Activated CD4-positive, alpha-beta T cell treated with anti-CD3 and anti-CD28 coated beads for 36 hours (primary cell): ENCODE measurements at regions not wholly inside any gene's neighbourhood (a gene's known extent, or its start where the extent isn't known, plus 50 kb on each side); places are given as distances from the start of the nearest gene placed in this dataset.
"Not testable (repeated sequence)": the region's sequence is repeated elsewhere in the genome, so short reads cannot be mapped to it uniquely, and the experiment has no call there.

Experiments used
- ATAC-seq: fragments of 200-7000 bp; cut with Tn5 transposase; one replicate; pipeline ENCODE4 v1.10.0; 2021; ENCODE audit warnings: mild to moderate bottlenecking, moderate library complexity
- CTCF ChIA-PET: fragments of 350-600 bp; sonication (Branson Sonifier 250); formaldehyde crosslinking; loops from one replicate; lab custom pipeline; 2021; ENCODE audit warnings: antibody characterized with exemption; lab: Charles Lee
- POLR2A ChIA-PET: fragments of 350-600 bp; sonication (Branson Sonifier 250); formaldehyde crosslinking; loops from one replicate; lab custom pipeline; 2021; ENCODE audit warnings: antibody characterized with exemption, inconsistent platforms; lab: Charles Lee
- DNase-seq: peaks from one replicate; pipeline ENCODE4 v3.0.0-alpha.2; 2020
- H3K27ac Mint-ChIP-seq: one replicate; pipeline ENCODE4 v1.8.0; 2021; ENCODE audit warnings: mixed read lengths
- H3K27me3 Mint-ChIP-seq: one replicate; pipeline ENCODE4 v1.8.0; 2021; ENCODE audit warnings: mixed read lengths
- H3K36me3 Mint-ChIP-seq: one replicate; pipeline ENCODE4 v1.8.0; 2021; ENCODE audit warnings: low read depth, mixed read lengths
- H3K4me1 Mint-ChIP-seq: one replicate; pipeline ENCODE4 v1.8.0; 2021; ENCODE audit warnings: mixed read lengths
- H3K4me3 Mint-ChIP-seq: one replicate; pipeline ENCODE4 v1.8.0; 2021; ENCODE audit warnings: mild to moderate bottlenecking, moderate library complexity, mixed read lengths
- H3K9me3 Mint-ChIP-seq: one replicate; pipeline ENCODE4 v1.8.0; 2021; ENCODE audit warnings: low read depth, mixed read lengths
- intact Hi-C, 2 experiments: fragments of 100-400 bp; cut with DNase I in 1 of 2; cut with micrococcal nuclease in 1 of 2; formaldehyde crosslinking; loops; one replicate each; pipeline versions ENCODE4 v1.14.2 to v1.15.1; 2022 to 2024; cut with DNase I, micrococcal nuclease

DNA sequence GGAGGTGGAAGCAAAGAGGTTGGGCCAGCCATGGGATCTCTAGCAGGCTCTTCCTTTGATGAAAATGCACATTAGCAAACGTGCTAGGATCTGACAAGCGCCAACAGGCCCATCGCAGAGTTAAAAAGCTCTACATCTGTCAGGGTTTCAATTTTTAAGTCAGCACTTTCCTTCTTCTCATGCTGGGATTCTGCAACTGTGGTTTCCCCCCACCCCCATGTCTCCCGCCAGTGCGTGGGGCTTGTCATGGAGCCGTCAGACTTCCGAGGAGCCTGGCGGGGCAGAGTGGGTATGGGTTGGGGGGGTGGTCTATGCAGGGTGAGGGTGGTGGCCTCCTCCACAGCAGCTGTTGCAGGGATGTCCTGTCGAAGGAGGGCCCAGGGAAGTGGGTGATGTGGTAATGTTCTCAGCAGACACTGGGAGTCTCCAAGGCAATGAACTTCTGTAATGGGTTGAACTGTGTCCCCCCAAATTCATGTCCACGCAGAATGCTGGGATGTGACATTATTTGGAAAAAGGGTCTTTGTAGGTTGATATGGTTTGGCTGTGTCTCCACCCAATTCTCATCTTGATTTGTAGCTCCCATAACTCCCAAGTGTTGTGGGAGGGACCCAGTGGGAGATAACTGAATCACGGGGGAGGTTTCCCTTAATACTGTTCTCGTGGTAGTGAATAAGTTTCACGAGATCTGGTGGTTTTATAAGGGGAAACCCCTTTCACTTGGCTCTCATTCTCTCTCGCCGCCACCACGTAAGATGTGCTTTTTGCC lies 115.2 kb upstream of the MAP1LC3B2 start:
- ATAC-seq, result peak; percentile 75
- no peaks in the 10 kb centered on the region for H3K36me3 Mint-ChIP-seq
- H3K9me3 Mint-ChIP-seq, result no peaks in the 10 kb centered on the region
- no peaks in the 10 kb centered on the region for H3K27me3 Mint-ChIP-seq
- H3K4me3 Mint-ChIP-seq, result no peak overlapping the region
- peak; percentile 48 for DNase-seq
- ChIA-PET CTCF (interaction anchor here (0.6 kb wide), 1 partner anchor 214 kb away, joined by 3 read pairs; no protein-coding TSS in a partner anchor), POLR2A (no interaction called here)
- no peak overlapping the region for H3K27ac Mint-ChIP-seq
- H3K4me1 Mint-ChIP-seq, result peaks cover 13% of the 10 kb centered on the region
- intact Hi-C loops, result no loop called here

DNA sequence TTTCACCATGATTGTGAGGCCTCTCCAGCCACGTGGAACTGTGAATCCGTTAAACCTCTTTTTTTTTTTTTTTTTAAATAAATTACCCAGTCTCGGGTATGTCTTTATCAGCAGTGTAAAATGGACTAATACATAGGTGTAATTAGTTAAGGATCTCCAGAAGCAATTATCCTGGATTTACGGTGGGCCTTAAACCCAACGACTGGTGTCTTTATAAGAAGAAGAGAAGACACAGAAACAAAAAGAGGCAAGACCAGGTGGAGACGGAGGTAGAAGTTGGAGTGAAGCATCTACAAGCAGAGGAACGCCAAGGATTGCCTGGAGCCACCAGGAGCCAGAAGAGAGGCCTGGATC lies 114.6 kb upstream of the MAP1LC3B2 start:
- intact Hi-C loops, result no loop called here
- Mint-ChIP-seq H3K4me1 (peaks cover 13% of the 10 kb centered on the region), H3K4me3 (no peak overlapping the region), H3K27me3 (no peaks in the 10 kb centered on the region), H3K36me3 (no peaks in the 10 kb centered on the region), H3K27ac (no peak overlapping the region), H3K9me3 (no peaks in the 10 kb centered on the region)
- POLR2A ChIA-PET, result no interaction called here
- CTCF ChIA-PET, result interaction anchor here (0.6 kb wide), 1 partner anchor 213 kb away, joined by 3 read pairs; no protein-coding TSS in a partner anchor
- no peak for ATAC-seq
- DNase-seq, result no peak

GRCh38 chr12:116448165-116448739 lies 110.9 kb upstream of the MAP1LC3B2 start:
- peaks cover 13% of the 10 kb centered on the region for H3K4me1 Mint-ChIP-seq
- H3K36me3 Mint-ChIP-seq, result no peaks in the 10 kb centered on the region
- H3K4me3 Mint-ChIP-seq, result no peak overlapping the region
- intact Hi-C loops, result no loop called here
- ATAC-seq (no peak), DNase-seq (no peak)
- POLR2A ChIA-PET, result no interaction called here
- no peak overlapping the region for H3K27ac Mint-ChIP-seq
- H3K27me3 Mint-ChIP-seq, result no peaks in the 10 kb centered on the region
- CTCF ChIA-PET, result no interaction called here
- H3K9me3 Mint-ChIP-seq, result no peaks in the 10 kb centered on the region

DNA sequence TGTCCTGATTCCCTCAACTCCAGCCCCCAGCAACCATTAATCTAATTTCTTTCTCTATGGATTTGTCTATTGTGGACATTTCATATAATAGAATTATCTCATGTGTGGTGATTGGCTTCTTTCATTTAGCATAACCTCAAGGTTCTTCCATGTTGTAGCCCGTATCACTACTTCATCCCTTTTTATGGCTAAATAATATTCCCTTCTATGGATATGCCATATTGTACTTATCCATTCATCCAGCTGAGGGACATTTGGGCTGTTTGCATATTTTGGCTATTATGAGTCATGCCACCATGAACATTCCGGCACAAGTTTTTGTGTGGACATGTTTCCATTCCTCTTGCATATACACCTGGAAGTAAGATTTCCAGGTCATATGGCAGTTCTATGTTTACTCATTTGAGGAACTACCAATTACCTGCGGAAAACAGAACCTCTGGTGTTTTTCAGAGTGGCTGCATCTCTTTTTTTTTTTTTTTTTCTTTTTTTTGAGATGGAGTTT lies 108.7 kb upstream of the MAP1LC3B2 start:
- ChIA-PET CTCF (no interaction called here), POLR2A (no interaction called here)
- Mint-ChIP-seq H3K27ac (no peak overlapping the region), H3K27me3 (no peaks in the 10 kb centered on the region), H3K36me3 (no peaks in the 10 kb centered on the region), H3K4me3 (no peak overlapping the region), H3K4me1 (no peaks in the 10 kb centered on the region), H3K9me3 (no peaks in the 10 kb centered on the region)
- intact Hi-C loops, result no loop called here
- ATAC-seq (no peak), DNase-seq (no peak)

- POLR2A ChIA-PET, result interaction anchor here (0.6 kb wide), 1 partner anchor 109 kb away, joined by 3 read pairs; no protein-coding TSS in a partner anchor
- H3K27me3 Mint-ChIP-seq, H3K36me3 Mint-ChIP-seq, H3K4me3 Mint-ChIP-seq, DNase-seq, H3K9me3 Mint-ChIP-seq, intact Hi-C loops, H3K27ac Mint-ChIP-seq, ATAC-seq, H3K4me1 Mint-ChIP-seq: not testable (repeated sequence)
- CTCF ChIA-PET, result interaction anchor here (0.6 to 1.6 kb wide), 2 partner anchors 12 to 22 kb away, joined by 3 to 5 read pairs; no protein-coding TSS in a partner anchor
Measured at GRCh38 chr12:116452975-116453374, 106.2 kb upstream of the MAP1LC3B2 start.

GRCh38 chr12:116453631-116454030 lies 105.5 kb upstream of the MAP1LC3B2 start:
- H3K27me3 Mint-ChIP-seq, result peaks cover 2% of the 10 kb centered on the region
- H3K36me3 Mint-ChIP-seq, result no peaks in the 10 kb centered on the region
- H3K9me3 Mint-ChIP-seq, result no peaks in the 10 kb centered on the region
- no peaks in the 10 kb centered on the region for H3K4me1 Mint-ChIP-seq
- no peak for ATAC-seq
- no peak overlapping the region for H3K27ac Mint-ChIP-seq
- POLR2A ChIA-PET, result interaction anchor here (0.6 kb wide), 1 partner anchor 110 kb away, joined by 3 read pairs; no protein-coding TSS in a partner anchor
- intact Hi-C loops, result no loop called here
- no peak for DNase-seq
- H3K4me3 Mint-ChIP-seq, result no peak overlapping the region
- CTCF ChIA-PET, result interaction anchor here (0.6 to 1.6 kb wide), 2 partner anchors 11 to 21 kb away, joined by 3 to 5 read pairs; no protein-coding TSS in a partner anchor

- H3K9me3 Mint-ChIP-seq, result no peaks in the 10 kb centered on the region
- H3K4me1 Mint-ChIP-seq, result no peaks in the 10 kb centered on the region
- ChIA-PET POLR2A (no interaction called here), CTCF (interaction anchor here (0.5 to 1.6 kb wide), 2 partner anchors 11 to 473 kb away, joined by 4 to 5 read pairs; no protein-coding TSS in a partner anchor)
- H3K27me3 Mint-ChIP-seq, result peaks cover 2% of the 10 kb centered on the region
- H3K4me3 Mint-ChIP-seq, result no peak overlapping the region
- no peak for DNase-seq
- no peaks in the 10 kb centered on the region for H3K36me3 Mint-ChIP-seq
- no peak overlapping the region for H3K27ac Mint-ChIP-seq
- intact Hi-C loops, result no loop called here
- ATAC-seq, result no peak
Measured at GRCh38 chr12:116454076-116454475, 105.1 kb upstream of the MAP1LC3B2 start.

GRCh38 chr12:116454950-116455447 lies 104.2 kb upstream of the MAP1LC3B2 start:
- ChIA-PET POLR2A (no interaction called here), CTCF (interaction anchor here (0.7 kb wide), 1 partner anchor 219 kb away, joined by 3 read pairs; no protein-coding TSS in a partner anchor)
- Mint-ChIP-seq H3K4me3 (no peak overlapping the region), H3K4me1 (no peaks in the 10 kb centered on the region), H3K27me3 (peaks cover 2% of the 10 kb centered on the region), H3K27ac (no peak overlapping the region), H3K9me3 (no peaks in the 10 kb centered on the region), H3K36me3 (no peaks in the 10 kb centered on the region)
- intact Hi-C loops, result no loop called here
- ATAC-seq, result no peak
- DNase-seq, result no peak

GRCh38 chr12:116455540-116456329 lies 103.4 kb upstream of the MAP1LC3B2 start:
- DNase-seq (peak; percentile 8), ATAC-seq (no peak)
- ChIA-PET POLR2A (no interaction called here), CTCF (interaction anchor here (0.7 kb wide), 1 partner anchor 218 kb away, joined by 3 read pairs; no protein-coding TSS in a partner anchor)
- Mint-ChIP-seq H3K4me1 (no peaks in the 10 kb centered on the region), H3K27ac (no peak overlapping the region), H3K36me3 (no peaks in the 10 kb centered on the region), H3K9me3 (no peaks in the 10 kb centered on the region), H3K27me3 (peaks cover 2% of the 10 kb centered on the region), H3K4me3 (no peak overlapping the region)
- intact Hi-C loops, result no loop called here

- Mint-ChIP-seq H3K27ac (no peak overlapping the region), H3K36me3 (no peaks in the 10 kb centered on the region), H3K4me3 (no peak overlapping the region), H3K27me3 (peaks cover 2% of the 10 kb centered on the region), H3K9me3 (no peaks in the 10 kb centered on the region), H3K4me1 (no peaks in the 10 kb centered on the region)
- no peak for DNase-seq
- ChIA-PET POLR2A (no interaction called here), CTCF (no interaction called here)
- intact Hi-C loops, result no loop called here
- no peak for ATAC-seq
Measured at GRCh38 chr12:116456330-116457082, 102.7 kb upstream of the MAP1LC3B2 start.
